Uterus (tissue), 3 donors: ENCODE measurements at regions not wholly inside any gene's neighbourhood (a gene's known extent, or its start where the extent isn't known, plus 50 kb on each side); places are given as distances from the start of the nearest gene placed in this dataset.

ENCODE experiments used
- DNase-seq, 2 donors: peaks; one replicate each; pipeline ENCODE4 v3.0.0-alpha.2; 2019 to 2020
- H3K27ac ChIP-seq, 2 donors: fragments of 200-600 bp; sonication (generic); 1 replicate in 1 of 2; 2 replicates in 1 of 2; pipeline ENCODE4 v1.5.1; 2016 to 2018
- H3K27me3 ChIP-seq, 2 donors: fragments of 200-600 bp; sonication (generic); one replicate each; pipeline ENCODE4 v1.5.1; 2018 to 2019; ENCODE audit warnings: control low read depth in 1 of 2
- H3K36me3 ChIP-seq, 2 donors: fragments of 200-600 bp; sonication (generic); one replicate each; pipeline ENCODE4 v1.5.1; 2019; ENCODE audit warnings: control low read depth in 1 of 2
- H3K4me1 ChIP-seq, 2 donors: fragments of 200-600 bp; sonication (generic); one replicate each; pipeline ENCODE4 v1.5.1; 2018 to 2019; ENCODE audit warnings: control low read depth in 1 of 2
- H3K4me3 ChIP-seq, 2 donors: fragments of 200-600 bp; sonication (generic); 1 replicate in 1 of 2; 2 replicates in 1 of 2; pipeline ENCODE4 v1.5.1; 2018 to 2019; ENCODE audit warnings: mild to moderate bottlenecking in 1 of 2
- H3K9me3 ChIP-seq, 2 donors: fragments of 200-600 bp; sonication (generic); one replicate each; pipeline ENCODE4 v1.5.1; 2019; ENCODE audit warnings: control low read depth in 1 of 2
- CTCF ChIP-seq, 4 experiments: fragments of 200-600 bp in 2 of 4; fragments of 450-650 bp in 2 of 4; sonication (generic) in 2 of 4; IDR thresholded peaks; one replicate each; pipeline ENCODE4 v1.5.1; 2016 to 2019; ENCODE audit warnings: antibody characterized with exemption in 4 of 4, mild to moderate bottlenecking in 2 of 4, moderate library complexity in 1 of 4
- POLR2A ChIP-seq, 2 donors: fragments of 450-650 bp; IDR thresholded peaks; one replicate each; pipeline ENCODE4 v1.6.1; 2016; ENCODE audit warnings: antibody characterized with exemption in 2 of 2, mild to moderate bottlenecking in 1 of 2, moderate library complexity in 1 of 2
- intact Hi-C: fragments of 100-400 bp; cut with DNase I; formaldehyde crosslinking; loops from one replicate; pipeline ENCODE4 v1.15.1; 2023; ENCODE audit warnings: low total_unique reads
- donor health status: DM: yes; HTN: yes; CAD: no.

GRCh38 chr3:184645336-184645735, 66.5 kb downstream of the MAGEF1 start:
- TF ChIP-seq CTCF (IDR thresholded peaks at IDR 0.05) (no peak), POLR2A (IDR thresholded peaks at IDR 0.05) (no peak)
- H3K36me3 ChIP-seq, result no peaks in the 10 kb centered on the region
- no peaks in the 10 kb centered on the region for H3K4me1 ChIP-seq
- DNase-seq, result no peak
- intact Hi-C loops, result no loop called here
- H3K27me3 ChIP-seq, result no peaks in the 10 kb centered on the region
- H3K27ac ChIP-seq, result no peak overlapping the region
- no peak overlapping the region for H3K4me3 ChIP-seq
- no peaks in the 10 kb centered on the region for H3K9me3 ChIP-seq

- H3K36me3 ChIP-seq, result no peaks in the 10 kb centered on the region
- DNase-seq, result no peak
- intact Hi-C loops, result no loop called here
Measured at GRCh38 chr3:184643442-184643841, 68.4 kb downstream of the MAGEF1 start.

GRCh38 chr3:184642631-184643285, 69.1 kb downstream of the MAGEF1 start:
- TF ChIP-seq POLR2A (IDR thresholded peaks at IDR 0.05), result no peak
- TF ChIP-seq CTCF (IDR thresholded peaks at IDR 0.05), result no peak
- Histone ChIP-seq H3K4me1 (no peaks in the 10 kb centered on the region), H3K27me3 (no peaks in the 10 kb centered on the region), H3K27ac (no peak overlapping the region), H3K36me3 (no peaks in the 10 kb centered on the region), H3K9me3 (no peaks in the 10 kb centered on the region), H3K4me3 (no peak overlapping the region)
- intact Hi-C loops, result no loop called here
- DNase-seq, result no peak

More at GRCh38 chr3:184643442-184643841, 68.4 kb downstream of the MAGEF1 start:
- H3K4me1 ChIP-seq, result no peaks in the 10 kb centered on the region
- no peak for TF ChIP-seq CTCF (IDR thresholded peaks at IDR 0.05)
- no peak for TF ChIP-seq POLR2A (IDR thresholded peaks at IDR 0.05)
- no peak overlapping the region for H3K27ac ChIP-seq
- no peak overlapping the region for H3K4me3 ChIP-seq
- H3K27me3 ChIP-seq, result no peaks in the 10 kb centered on the region
- H3K9me3 ChIP-seq, result no peaks in the 10 kb centered on the region

GRCh38 chr3:184641430-184641829, 70.4 kb downstream of the MAGEF1 start:
- no peak for DNase-seq
- Histone ChIP-seq H3K9me3 (no peaks in the 10 kb centered on the region), H3K36me3 (no peaks in the 10 kb centered on the region), H3K4me3 (no peak overlapping the region), H3K27ac (no peak overlapping the region), H3K4me1 (no peaks in the 10 kb centered on the region), H3K27me3 (no peaks in the 10 kb centered on the region)
- intact Hi-C loops, result no loop called here
- TF ChIP-seq POLR2A (IDR thresholded peaks at IDR 0.05), result no peak
- no peak for TF ChIP-seq CTCF (IDR thresholded peaks at IDR 0.05)

GRCh38 chr3:184639351-184639750, 72.5 kb downstream of the MAGEF1 start:
- no peaks in the 10 kb centered on the region for H3K4me1 ChIP-seq
- no peak for DNase-seq
- no peaks in the 10 kb centered on the region for H3K27me3 ChIP-seq
- intact Hi-C loops, result no loop called here
- H3K4me3 ChIP-seq, result no peak overlapping the region
- no peaks in the 10 kb centered on the region for H3K9me3 ChIP-seq
- H3K27ac ChIP-seq, result no peak overlapping the region
- H3K36me3 ChIP-seq, result no peaks in the 10 kb centered on the region
- TF ChIP-seq CTCF (IDR thresholded peaks at IDR 0.05), result no peak
- no peak for TF ChIP-seq POLR2A (IDR thresholded peaks at IDR 0.05)
